ENCODE measurements at regions not wholly inside any gene's neighbourhood (a gene's known extent, or its start where the extent isn't known, plus 50 kb on each side); places are given as distances from the start of the nearest gene placed in this dataset.

- DNase-seq (ENCODE audit: low spot score) = no peak
- no peaks in the 10 kb centered on the region for H3K9me3 ChIP-seq (ENCODE audit: low read length)
- CTCF ChIA-PET (ENCODE audit: unreplicated experiment) = no interaction called here
- BruUV-seq (replicated peaks) = no TSS peak
- H3K9me2 ChIP-seq (ENCODE audit: insufficient read depth, low read length) = no peaks in the 10 kb centered on the region
- TF ChIP-seq CTCF (conservative IDR thresholded peaks at IDR 0.05; ENCODE audit: low read length) (no peak), EZH2phosphoT487 (IDR thresholded peaks at IDR 0.05; ENCODE audit: borderline replicate concordance, low read depth, low read length) (no peak)
- intact Hi-C loops (cut with micrococcal nuclease; ENCODE audit: unreplicated experiment) = no loop called here
- no peak overlapping the region for H3K27ac ChIP-seq (ENCODE audit: low read depth, low read length, poor library complexity, severe bottlenecking)
- H2AFZ ChIP-seq (ENCODE audit: low read length) = no peak overlapping the region
- H3K79me2 ChIP-seq (ENCODE audit: insufficient read depth, low read depth, low read length) = no peaks in the 10 kb centered on the region
- no peak overlapping the region for H3K4me3 ChIP-seq (ENCODE audit: low read depth, low read length, poor library complexity, severe bottlenecking)
- no peaks in the 10 kb centered on the region for H4K20me1 ChIP-seq (ENCODE audit: insufficient read depth, low read length)
- H3K36me3 ChIP-seq (ENCODE audit: insufficient read depth, low read length) = no peaks in the 10 kb centered on the region
- POLR2A ChIA-PET = no interaction called here
- H3K4me2 ChIP-seq (ENCODE audit: low read length) = no peak overlapping the region
- H3K4me1 ChIP-seq (ENCODE audit: insufficient read depth, low read length, poor library complexity, severe bottlenecking) = no peaks in the 10 kb centered on the region
Measured at GRCh38 chr11:104783241-104783640, 115.0 kb downstream of the CASP12 start.

DNA sequence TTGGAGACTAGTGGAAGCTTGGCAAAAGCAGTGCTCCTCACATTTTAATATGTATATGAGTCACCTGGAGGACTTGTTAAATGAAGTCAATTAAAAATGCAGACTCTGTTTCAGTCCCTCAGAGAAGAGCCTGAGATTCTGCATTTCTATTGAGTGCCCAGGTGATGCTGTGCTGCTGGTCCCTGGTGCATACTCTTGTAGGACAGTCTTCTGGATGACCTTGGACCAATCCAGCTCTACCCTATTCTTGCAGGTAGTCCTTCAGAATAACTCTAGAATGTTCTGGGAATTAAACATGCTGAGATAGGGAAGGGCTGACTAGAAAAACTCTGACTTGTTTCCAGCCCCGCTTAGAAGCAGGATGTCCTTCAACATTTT lies 115.9 kb downstream of the CASP12 start:
- no peak for DNase-seq (ENCODE audit: low spot score)
- no peaks in the 10 kb centered on the region for H3K4me1 ChIP-seq (ENCODE audit: insufficient read depth, low read length, poor library complexity, severe bottlenecking)
- BruUV-seq (replicated peaks) = no TSS peak
- no peak overlapping the region for H2AFZ ChIP-seq (ENCODE audit: low read length)
- no peaks in the 10 kb centered on the region for H3K36me3 ChIP-seq (ENCODE audit: insufficient read depth, low read length)
- POLR2A ChIA-PET = interaction anchor here (0.6 kb wide), 1 partner anchor 1423 kb away, joined by 5 read pairs; no protein-coding TSS in a partner anchor
- H3K9me2 ChIP-seq (ENCODE audit: insufficient read depth, low read length) = no peaks in the 10 kb centered on the region
- no peak overlapping the region for H3K4me2 ChIP-seq (ENCODE audit: low read length)
- H3K4me3 ChIP-seq (ENCODE audit: low read depth, low read length, poor library complexity, severe bottlenecking) = no peak overlapping the region
- no peaks in the 10 kb centered on the region for H3K9me3 ChIP-seq (ENCODE audit: low read length)
- TF ChIP-seq EZH2phosphoT487 (IDR thresholded peaks at IDR 0.05; ENCODE audit: borderline replicate concordance, low read depth, low read length) (no peak), CTCF (conservative IDR thresholded peaks at IDR 0.05; ENCODE audit: low read length) (no peak)
- no peaks in the 10 kb centered on the region for H4K20me1 ChIP-seq (ENCODE audit: insufficient read depth, low read length)
- CTCF ChIA-PET (ENCODE audit: unreplicated experiment) = no interaction called here
- H3K79me2 ChIP-seq (ENCODE audit: insufficient read depth, low read depth, low read length) = no peaks in the 10 kb centered on the region
- no peak overlapping the region for H3K27ac ChIP-seq (ENCODE audit: low read depth, low read length, poor library complexity, severe bottlenecking)
- intact Hi-C loops (cut with micrococcal nuclease; ENCODE audit: unreplicated experiment) = no loop called here

GRCh38 chr11:104781719-104782376 lies 116.4 kb downstream of the CASP12 start:
- Histone ChIP-seq H3K4me2 (ENCODE audit: low read length) (no peak overlapping the region), H3K4me3 (ENCODE audit: low read depth, low read length, poor library complexity, severe bottlenecking) (no peak overlapping the region), H4K20me1 (ENCODE audit: insufficient read depth, low read length) (no peaks in the 10 kb centered on the region), H2AFZ (ENCODE audit: low read length) (no peak overlapping the region), H3K9me3 (ENCODE audit: low read length) (no peaks in the 10 kb centered on the region), H3K9me2 (ENCODE audit: insufficient read depth, low read length) (no peaks in the 10 kb centered on the region), H3K36me3 (ENCODE audit: insufficient read depth, low read length) (no peaks in the 10 kb centered on the region), H3K4me1 (ENCODE audit: insufficient read depth, low read length, poor library complexity, severe bottlenecking) (no peaks in the 10 kb centered on the region), H3K79me2 (ENCODE audit: insufficient read depth, low read depth, low read length) (no peaks in the 10 kb centered on the region), H3K27ac (ENCODE audit: low read depth, low read length, poor library complexity, severe bottlenecking) (no peak overlapping the region)
- TF ChIP-seq CTCF (conservative IDR thresholded peaks at IDR 0.05; ENCODE audit: low read length) (no peak), EZH2phosphoT487 (IDR thresholded peaks at IDR 0.05; ENCODE audit: borderline replicate concordance, low read depth, low read length) (no peak)
- no peak for DNase-seq (ENCODE audit: low spot score)
- ChIA-PET CTCF (ENCODE audit: unreplicated experiment) (no interaction called here), POLR2A (no interaction called here)
- BruUV-seq (replicated peaks) = no TSS peak
- intact Hi-C loops (cut with micrococcal nuclease; ENCODE audit: unreplicated experiment) = no loop called here
